SK-N-SH treated with all-trans-retinoic acid at 6 μM for 48 hours (cell line): ENCODE measurements at regions not wholly inside any gene's neighbourhood (a gene's known extent, or its start where the extent isn't known, plus 50 kb on each side); places are given as distances from the start of the nearest gene placed in this dataset.

Experiments used
- ATAC-seq: fragments of 200-7000 bp; cut with Tn5 transposase; 3 replicates; pipeline ENCODE4 v1.9.1; 2020; ENCODE audit warnings: mild to moderate bottlenecking, moderate library complexity
- ARNTL ChIP-seq: fragments of 450-650 bp; formaldehyde crosslinking; IDR thresholded peaks from 2 replicates; pipeline ENCODE4 v1.5.0; 2020; ENCODE audit warnings: low read depth, mild to moderate bottlenecking, moderate library complexity, borderline replicate concordance
- BACH2 ChIP-seq: fragments of 250-450 bp; sonication (Bioruptor Pico); IDR thresholded peaks from 2 replicates; pipeline ENCODE4 v1.9.0; 2021; ENCODE audit warnings: mild to moderate bottlenecking, borderline replicate concordance
- CSDC2 ChIP-seq: fragments of 250-450 bp; sonication (Bioruptor Pico); IDR thresholded peaks from 2 replicates; pipeline ENCODE4 v1.5.0; 2020; ENCODE audit warnings: mild to moderate bottlenecking, moderate library complexity
- CSRNP3 ChIP-seq: fragments of 250-450 bp; sonication (Bioruptor Pico); IDR thresholded peaks from 2 replicates; pipeline ENCODE4 v1.5.1; 2021; ENCODE audit warnings: mild to moderate bottlenecking, moderate library complexity
- ESRRG ChIP-seq: fragments of 250-450 bp; sonication (Bioruptor Pico); IDR thresholded peaks from 2 replicates; pipeline ENCODE4 v1.6.1; 2021; ENCODE audit warnings: mild to moderate bottlenecking
- GLIS3 ChIP-seq: fragments of 250-450 bp; sonication (Bioruptor Pico); IDR thresholded peaks from 2 replicates; pipeline ENCODE4 v1.5.0; 2020; ENCODE audit warnings: mild to moderate bottlenecking, moderate library complexity
- ISL1 ChIP-seq: fragments of 250-450 bp; sonication (Bioruptor Pico); IDR thresholded peaks from 2 replicates; pipeline ENCODE4 v2.1.2; 2022; ENCODE audit warnings: mild to moderate bottlenecking, moderate library complexity
- OSR1 ChIP-seq: fragments of 250-450 bp; sonication (Bioruptor Pico); IDR thresholded peaks from 2 replicates; pipeline ENCODE4 v1.8.0; 2022; ENCODE audit warnings: moderate library complexity, mild to moderate bottlenecking, inconsistent platforms
- PATZ1 ChIP-seq: fragments of 250-450 bp; sonication (Bioruptor Pico); IDR thresholded peaks from 2 replicates; pipeline ENCODE4 v1.8.0; 2020; ENCODE audit warnings: mild to moderate bottlenecking, moderate library complexity, borderline replicate concordance
- PPARA ChIP-seq: fragments of 250-450 bp; sonication (Bioruptor Pico); IDR thresholded peaks from 2 replicates; pipeline ENCODE4 v1.5.0; 2020; ENCODE audit warnings: mild to moderate bottlenecking, borderline replicate concordance
- RARB ChIP-seq: fragments of 250-450 bp; sonication (Bioruptor Pico); IDR thresholded peaks from 2 replicates; pipeline ENCODE4 v1.8.0; 2021; ENCODE audit warnings: mild to moderate bottlenecking, moderate library complexity
- SNAI2 ChIP-seq: fragments of 250-450 bp; sonication (Bioruptor Pico); IDR thresholded peaks from 2 replicates; pipeline ENCODE4 v1.5.0; 2020; ENCODE audit warnings: mild to moderate bottlenecking, moderate library complexity
- TCF4 ChIP-seq: fragments of 250-450 bp; sonication (Bioruptor Pico); IDR thresholded peaks from 2 replicates; pipeline ENCODE4 v1.8.0; 2021; ENCODE audit warnings: mild to moderate bottlenecking, moderate library complexity, borderline replicate concordance
- TOX ChIP-seq: fragments of 250-450 bp; sonication (Bioruptor Pico); IDR thresholded peaks from 2 replicates; pipeline ENCODE4 v1.8.0; 2021; ENCODE audit warnings: mild to moderate bottlenecking, moderate library complexity, borderline replicate concordance
- ZC3H10 ChIP-seq: fragments of 250-450 bp; sonication (Bioruptor Pico); IDR thresholded peaks from 2 replicates; pipeline ENCODE4 v1.5.1; 2021; ENCODE audit warnings: mild to moderate bottlenecking, moderate library complexity
- ZFP3 ChIP-seq: fragments of 250-450 bp; sonication (Bioruptor Pico); IDR thresholded peaks from 2 replicates; pipeline ENCODE4 v1.5.0; 2020; ENCODE audit warnings: mild to moderate bottlenecking, moderate library complexity
- ZFP30 ChIP-seq: fragments of 450-650 bp; formaldehyde crosslinking; IDR thresholded peaks from 2 replicates; pipeline ENCODE4 v1.5.0; 2022; ENCODE audit warnings: mild to moderate bottlenecking, moderate library complexity
- ZNF565 ChIP-seq: fragments of 450-650 bp; formaldehyde crosslinking; conservative IDR thresholded peaks from 2 replicates; pipeline ENCODE4 v1.5.0; 2020; ENCODE audit warnings: low read depth, mild to moderate bottlenecking, moderate library complexity
- ZNF8 ChIP-seq: fragments of 450-650 bp; formaldehyde crosslinking; IDR thresholded peaks from 2 replicates; pipeline ENCODE4 v1.5.0; 2020; ENCODE audit warnings: mild to moderate bottlenecking, moderate library complexity
- TF ChIP-seq, protein P1 (sequence below): fragments of 250-450 bp; sonication (Bioruptor Pico); IDR thresholded peaks from 2 replicates; pipeline ENCODE4 v1.5.0; 2020; ENCODE audit warnings: mild to moderate bottlenecking, moderate library complexity
- TF ChIP-seq, protein P2 (sequence below): fragments of 250-450 bp; sonication (Bioruptor Pico); IDR thresholded peaks from 2 replicates; pipeline ENCODE4 v1.5.1; 2020; ENCODE audit warnings: low read depth, mild to moderate bottlenecking, moderate library complexity
- TF ChIP-seq, protein P3 (sequence below): fragments of 250-450 bp; sonication (Bioruptor Pico); IDR thresholded peaks from 2 replicates; pipeline ENCODE4 v1.8.0; 2021; ENCODE audit warnings: low read depth, mild to moderate bottlenecking, moderate library complexity, borderline replicate concordance

DNA sequence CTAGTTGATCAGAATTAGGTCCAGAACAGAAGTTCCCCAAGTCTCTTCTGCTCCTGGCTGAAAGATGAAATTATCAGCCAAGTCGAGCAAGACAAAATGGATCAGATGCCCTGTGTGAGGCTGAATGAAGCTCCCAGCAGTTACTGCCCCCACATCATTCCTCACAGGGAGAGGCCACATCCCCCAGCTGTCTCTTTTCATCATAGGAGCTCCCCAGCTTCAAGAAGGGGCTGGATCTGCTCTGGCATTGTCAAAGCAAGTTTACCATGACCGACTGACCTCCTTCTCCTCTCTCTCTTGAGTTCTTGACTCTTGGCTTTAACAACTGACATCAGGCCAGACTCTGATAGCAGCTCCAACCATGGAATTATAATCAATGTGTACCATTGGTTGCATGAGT, 133.3 kb upstream of the RAD23B start:
- TF ChIP-seq, protein P1, sequence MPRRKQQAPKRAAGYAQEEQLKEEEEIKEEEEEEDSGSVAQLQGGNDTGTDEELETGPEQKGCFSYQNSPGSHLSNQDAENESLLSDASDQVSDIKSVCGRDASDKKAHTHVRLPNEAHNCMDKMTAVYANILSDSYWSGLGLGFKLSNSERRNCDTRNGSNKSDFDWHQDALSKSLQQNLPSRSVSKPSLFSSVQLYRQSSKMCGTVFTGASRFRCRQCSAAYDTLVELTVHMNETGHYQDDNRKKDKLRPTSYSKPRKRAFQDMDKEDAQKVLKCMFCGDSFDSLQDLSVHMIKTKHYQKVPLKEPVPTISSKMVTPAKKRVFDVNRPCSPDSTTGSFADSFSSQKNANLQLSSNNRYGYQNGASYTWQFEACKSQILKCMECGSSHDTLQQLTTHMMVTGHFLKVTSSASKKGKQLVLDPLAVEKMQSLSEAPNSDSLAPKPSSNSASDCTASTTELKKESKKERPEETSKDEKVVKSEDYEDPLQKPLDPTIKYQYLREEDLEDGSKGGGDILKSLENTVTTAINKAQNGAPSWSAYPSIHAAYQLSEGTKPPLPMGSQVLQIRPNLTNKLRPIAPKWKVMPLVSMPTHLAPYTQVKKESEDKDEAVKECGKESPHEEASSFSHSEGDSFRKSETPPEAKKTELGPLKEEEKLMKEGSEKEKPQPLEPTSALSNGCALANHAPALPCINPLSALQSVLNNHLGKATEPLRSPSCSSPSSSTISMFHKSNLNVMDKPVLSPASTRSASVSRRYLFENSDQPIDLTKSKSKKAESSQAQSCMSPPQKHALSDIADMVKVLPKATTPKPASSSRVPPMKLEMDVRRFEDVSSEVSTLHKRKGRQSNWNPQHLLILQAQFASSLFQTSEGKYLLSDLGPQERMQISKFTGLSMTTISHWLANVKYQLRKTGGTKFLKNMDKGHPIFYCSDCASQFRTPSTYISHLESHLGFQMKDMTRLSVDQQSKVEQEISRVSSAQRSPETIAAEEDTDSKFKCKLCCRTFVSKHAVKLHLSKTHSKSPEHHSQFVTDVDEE (CRISPR knock-in tag): no peak
- ATAC-seq: no peak

DNA sequence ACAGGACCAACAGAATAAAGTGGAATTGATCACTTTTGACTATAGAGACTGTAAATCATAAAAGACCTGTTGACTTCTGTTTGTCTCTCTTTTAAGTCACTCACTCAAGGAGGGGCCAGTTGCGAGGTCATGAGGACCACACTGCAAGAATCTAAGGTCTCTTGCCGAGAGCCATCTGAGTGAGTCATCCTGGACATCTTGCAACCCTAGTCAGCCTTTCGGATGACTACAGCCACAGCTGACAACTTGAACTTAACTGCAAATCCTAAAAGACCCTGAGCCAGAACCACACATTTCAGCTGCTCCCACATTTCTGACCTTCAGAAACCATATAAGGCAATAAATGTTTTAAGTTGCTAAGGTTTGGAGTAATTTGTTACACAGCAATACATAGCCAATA, 129.7 kb upstream of the RAD23B start:
- no peak for TF ChIP-seq ARNTL (CRISPR knock-in tag)
- TF ChIP-seq ZNF8 (CRISPR knock-in tag): no peak
- no peak for TF ChIP-seq ISL1
- TF ChIP-seq SNAI2 (CRISPR knock-in tag): no peak
- no peak for TF ChIP-seq PATZ1
- TF ChIP-seq ZFP3 (CRISPR knock-in tag): no peak
- no peak for TF ChIP-seq ZNF565 (CRISPR knock-in tag)
- no peak for TF ChIP-seq ZC3H10 (CRISPR knock-in tag)
- TF ChIP-seq BACH2 (CRISPR knock-in tag): no peak
- no peak for TF ChIP-seq GLIS3 (CRISPR knock-in tag)
- TF ChIP-seq TCF4 (CRISPR knock-in tag): no peak
- TF ChIP-seq TOX (CRISPR knock-in tag): no peak
- no peak for TF ChIP-seq PPARA (CRISPR knock-in tag)
- no peak for ATAC-seq

DNA sequence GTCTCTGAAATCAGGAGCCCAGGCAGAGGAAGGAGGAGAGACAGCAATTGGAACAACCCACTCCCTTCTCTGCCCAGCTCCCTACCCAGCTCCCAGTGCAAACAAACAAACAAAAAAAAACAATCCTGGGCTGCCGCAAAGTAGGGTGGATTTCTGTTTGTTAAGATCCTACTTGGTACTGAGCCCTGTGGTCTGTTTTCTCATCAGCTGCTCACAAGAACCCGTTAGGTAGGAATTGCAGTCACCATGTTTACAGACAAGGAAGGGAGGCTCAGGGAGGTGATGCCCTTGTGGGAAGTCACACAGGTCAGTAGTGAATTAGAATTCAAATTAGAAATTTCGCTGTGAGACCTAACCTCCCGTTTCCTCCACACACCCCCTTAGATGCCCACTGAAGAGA, 128.8 kb upstream of the RAD23B start:
- TF ChIP-seq ISL1 (no peak), ESRRG (CRISPR knock-in tag) (no peak), OSR1 (CRISPR knock-in tag) (no peak), ZFP30 (CRISPR knock-in tag) (no peak), ZNF565 (CRISPR knock-in tag) (no peak), CSRNP3 (CRISPR knock-in tag) (no peak), ZC3H10 (CRISPR knock-in tag) (no peak), PATZ1 (no peak)
- ATAC-seq: no peak

GRCh38 chr9:107154766-107155165, 128.3 kb upstream of the RAD23B start:
- no peak for ATAC-seq
- no peak for TF ChIP-seq TOX (CRISPR knock-in tag)
- no peak for TF ChIP-seq TCF4 (CRISPR knock-in tag)
- TF ChIP-seq OSR1 (CRISPR knock-in tag): no peak
- TF ChIP-seq ZFP3 (CRISPR knock-in tag): no peak
- no peak for TF ChIP-seq ZNF565 (CRISPR knock-in tag)
- TF ChIP-seq PPARA (CRISPR knock-in tag): no peak
- TF ChIP-seq ZC3H10 (CRISPR knock-in tag): no peak
- TF ChIP-seq, protein P2, sequence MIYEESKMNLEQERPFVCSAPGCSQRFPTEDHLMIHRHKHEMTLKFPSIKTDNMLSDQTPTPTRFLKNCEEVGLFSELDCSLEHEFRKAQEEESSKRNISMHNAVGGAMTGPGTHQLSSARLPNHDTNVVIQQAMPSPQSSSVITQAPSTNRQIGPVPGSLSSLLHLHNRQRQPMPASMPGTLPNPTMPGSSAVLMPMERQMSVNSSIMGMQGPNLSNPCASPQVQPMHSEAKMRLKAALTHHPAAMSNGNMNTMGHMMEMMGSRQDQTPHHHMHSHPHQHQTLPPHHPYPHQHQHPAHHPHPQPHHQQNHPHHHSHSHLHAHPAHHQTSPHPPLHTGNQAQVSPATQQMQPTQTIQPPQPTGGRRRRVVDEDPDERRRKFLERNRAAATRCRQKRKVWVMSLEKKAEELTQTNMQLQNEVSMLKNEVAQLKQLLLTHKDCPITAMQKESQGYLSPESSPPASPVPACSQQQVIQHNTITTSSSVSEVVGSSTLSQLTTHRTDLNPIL: no peak
- TF ChIP-seq BACH2 (CRISPR knock-in tag): no peak
- no peak for TF ChIP-seq ZFP30 (CRISPR knock-in tag)
- no peak for TF ChIP-seq ISL1
- TF ChIP-seq RARB (CRISPR knock-in tag): no peak
- TF ChIP-seq ZNF8 (CRISPR knock-in tag): no peak
- TF ChIP-seq, protein P3, sequence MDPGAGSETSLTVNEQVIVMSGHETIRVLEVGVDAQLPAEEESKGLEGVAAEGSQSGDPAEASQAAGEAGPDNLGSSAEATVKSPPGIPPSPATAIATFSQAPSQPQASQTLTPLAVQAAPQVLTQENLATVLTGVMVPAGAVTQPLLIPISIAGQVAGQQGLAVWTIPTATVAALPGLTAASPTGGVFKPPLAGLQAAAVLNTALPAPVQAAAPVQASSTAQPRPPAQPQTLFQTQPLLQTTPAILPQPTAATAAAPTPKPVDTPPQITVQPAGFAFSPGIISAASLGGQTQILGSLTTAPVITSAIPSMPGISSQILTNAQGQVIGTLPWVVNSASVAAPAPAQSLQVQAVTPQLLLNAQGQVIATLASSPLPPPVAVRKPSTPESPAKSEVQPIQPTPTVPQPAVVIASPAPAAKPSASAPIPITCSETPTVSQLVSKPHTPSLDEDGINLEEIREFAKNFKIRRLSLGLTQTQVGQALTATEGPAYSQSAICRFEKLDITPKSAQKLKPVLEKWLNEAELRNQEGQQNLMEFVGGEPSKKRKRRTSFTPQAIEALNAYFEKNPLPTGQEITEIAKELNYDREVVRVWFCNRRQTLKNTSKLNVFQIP (CRISPR knock-in tag): no peak
- no peak for TF ChIP-seq ARNTL (CRISPR knock-in tag)
- no peak for TF ChIP-seq SNAI2 (CRISPR knock-in tag)
- no peak for TF ChIP-seq CSDC2
- no peak for TF ChIP-seq CSRNP3 (CRISPR knock-in tag)
- TF ChIP-seq ESRRG (CRISPR knock-in tag): no peak
- no peak for TF ChIP-seq GLIS3 (CRISPR knock-in tag)
- TF ChIP-seq, all 23 proteins: peak for 0
